ENCODE measurements at regions not wholly inside any gene's neighbourhood (a gene's known extent, or its start where the extent isn't known, plus 50 kb on each side); places are given as distances from the start of the nearest gene placed in this dataset.

DNA sequence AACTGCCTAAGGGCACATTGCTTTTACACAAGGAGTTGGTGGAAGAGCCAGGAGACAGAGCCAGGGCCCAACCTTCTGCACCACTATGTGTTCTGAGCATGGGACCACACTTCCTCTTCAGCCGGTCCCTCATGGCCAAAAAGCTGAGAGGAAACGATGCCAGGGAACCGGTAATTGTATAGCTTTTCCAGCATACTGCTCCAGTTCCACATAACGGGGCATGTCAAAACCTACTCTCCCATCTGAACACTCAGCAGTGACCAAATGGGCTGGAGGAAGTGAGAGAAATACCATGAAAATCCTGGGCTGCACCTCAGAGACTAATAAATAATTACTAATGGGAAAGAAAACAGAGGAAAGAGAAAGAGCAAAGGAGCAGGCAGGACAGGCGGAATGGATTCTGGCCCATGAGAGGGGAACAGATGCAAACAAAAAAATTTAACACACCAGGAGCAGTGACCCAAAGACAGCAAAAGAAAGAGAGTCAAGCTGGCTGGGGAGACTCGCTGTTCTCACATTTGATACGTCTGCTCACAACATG, 52.0 kb upstream of the BMP2 start:
- DNase-seq (ENCODE audit: low read depth, low spot score): no peak
- no peak overlapping the region for H3K4me3 ChIP-seq (ENCODE audit: low read depth, low read length)
- in situ Hi-C loops (cut with HindIII; ENCODE audit: low sequenced_read_pairs): no loop called here
- TF ChIP-seq, protein P1, sequence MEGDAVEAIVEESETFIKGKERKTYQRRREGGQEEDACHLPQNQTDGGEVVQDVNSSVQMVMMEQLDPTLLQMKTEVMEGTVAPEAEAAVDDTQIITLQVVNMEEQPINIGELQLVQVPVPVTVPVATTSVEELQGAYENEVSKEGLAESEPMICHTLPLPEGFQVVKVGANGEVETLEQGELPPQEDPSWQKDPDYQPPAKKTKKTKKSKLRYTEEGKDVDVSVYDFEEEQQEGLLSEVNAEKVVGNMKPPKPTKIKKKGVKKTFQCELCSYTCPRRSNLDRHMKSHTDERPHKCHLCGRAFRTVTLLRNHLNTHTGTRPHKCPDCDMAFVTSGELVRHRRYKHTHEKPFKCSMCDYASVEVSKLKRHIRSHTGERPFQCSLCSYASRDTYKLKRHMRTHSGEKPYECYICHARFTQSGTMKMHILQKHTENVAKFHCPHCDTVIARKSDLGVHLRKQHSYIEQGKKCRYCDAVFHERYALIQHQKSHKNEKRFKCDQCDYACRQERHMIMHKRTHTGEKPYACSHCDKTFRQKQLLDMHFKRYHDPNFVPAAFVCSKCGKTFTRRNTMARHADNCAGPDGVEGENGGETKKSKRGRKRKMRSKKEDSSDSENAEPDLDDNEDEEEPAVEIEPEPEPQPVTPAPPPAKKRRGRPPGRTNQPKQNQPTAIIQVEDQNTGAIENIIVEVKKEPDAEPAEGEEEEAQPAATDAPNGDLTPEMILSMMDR (IDR thresholded peaks at IDR 0.05; ENCODE audit: low read depth, low read length): no peak

DNA sequence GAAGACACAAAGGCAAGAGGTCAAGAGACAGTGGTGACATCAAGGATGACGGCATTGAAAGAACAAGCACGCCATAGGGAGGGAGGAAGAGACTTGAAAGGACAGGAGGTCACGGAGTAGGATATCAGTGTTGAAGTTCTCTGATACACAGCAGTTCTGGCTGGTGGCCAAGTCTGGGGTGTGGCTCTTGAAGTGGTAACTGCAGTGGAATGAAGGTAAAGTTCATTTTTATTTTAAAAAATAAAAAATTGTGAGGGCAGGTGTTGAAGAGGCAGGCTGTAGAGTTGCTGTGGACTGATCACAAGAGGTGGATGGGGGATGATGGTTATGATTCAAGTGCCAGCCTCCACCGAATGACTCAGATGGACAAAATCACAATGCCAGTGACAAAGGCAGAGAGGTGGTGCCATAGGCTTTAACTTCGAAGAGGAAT, 53.2 kb upstream of the BMP2 start:
- TF ChIP-seq, protein P1 (IDR thresholded peaks at IDR 0.05; ENCODE audit: low read depth, low read length): no peak

DNA sequence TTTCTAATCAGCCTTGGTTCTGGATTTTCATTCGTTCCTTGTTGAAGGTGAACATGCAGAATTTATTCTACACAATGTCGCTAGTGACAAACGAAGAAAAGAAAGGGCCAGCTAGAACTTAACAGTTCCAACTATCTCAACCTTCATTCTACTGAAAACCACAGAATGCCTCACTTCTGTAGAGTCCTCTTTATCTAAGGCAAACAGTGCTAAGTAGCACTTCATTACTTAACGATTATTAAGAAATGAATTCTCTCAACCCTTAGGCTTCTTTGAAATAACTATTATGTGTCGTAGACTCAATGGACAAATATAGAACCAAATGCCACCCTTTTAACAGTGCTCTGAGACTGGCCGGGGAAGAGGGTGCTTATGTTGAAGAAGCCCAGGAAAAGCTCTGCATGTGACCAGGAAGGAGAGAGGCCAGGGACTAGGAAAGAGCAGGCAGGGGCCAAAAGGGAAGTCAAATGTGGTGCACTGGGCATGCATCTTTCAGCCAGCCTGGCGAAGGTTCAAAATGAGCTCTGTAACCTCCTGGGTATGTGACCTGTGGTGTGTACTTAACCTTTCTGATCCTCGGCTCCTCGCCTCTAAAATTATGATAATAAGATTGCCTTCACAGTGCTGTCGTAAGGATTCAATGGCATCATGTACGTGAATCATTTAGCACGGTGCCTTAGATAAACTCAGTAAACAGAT, 55.4 kb upstream of the BMP2 start:
- no peak overlapping the region for H3K4me3 ChIP-seq (ENCODE audit: low read depth, low read length)
- DNase-seq (ENCODE audit: low read depth, low spot score): no peak
- TF ChIP-seq, protein P1 (IDR thresholded peaks at IDR 0.05; ENCODE audit: low read depth, low read length): no peak
- in situ Hi-C loops (cut with HindIII; ENCODE audit: low sequenced_read_pairs): no loop called here

More for the DNA sequence above, 53.2 kb upstream of the BMP2 start:
- in situ Hi-C loops (cut with HindIII; ENCODE audit: low sequenced_read_pairs): no loop called here
- H3K4me3 ChIP-seq (ENCODE audit: low read depth, low read length): no peak overlapping the region
- no peak for DNase-seq (ENCODE audit: low read depth, low spot score)

DNA sequence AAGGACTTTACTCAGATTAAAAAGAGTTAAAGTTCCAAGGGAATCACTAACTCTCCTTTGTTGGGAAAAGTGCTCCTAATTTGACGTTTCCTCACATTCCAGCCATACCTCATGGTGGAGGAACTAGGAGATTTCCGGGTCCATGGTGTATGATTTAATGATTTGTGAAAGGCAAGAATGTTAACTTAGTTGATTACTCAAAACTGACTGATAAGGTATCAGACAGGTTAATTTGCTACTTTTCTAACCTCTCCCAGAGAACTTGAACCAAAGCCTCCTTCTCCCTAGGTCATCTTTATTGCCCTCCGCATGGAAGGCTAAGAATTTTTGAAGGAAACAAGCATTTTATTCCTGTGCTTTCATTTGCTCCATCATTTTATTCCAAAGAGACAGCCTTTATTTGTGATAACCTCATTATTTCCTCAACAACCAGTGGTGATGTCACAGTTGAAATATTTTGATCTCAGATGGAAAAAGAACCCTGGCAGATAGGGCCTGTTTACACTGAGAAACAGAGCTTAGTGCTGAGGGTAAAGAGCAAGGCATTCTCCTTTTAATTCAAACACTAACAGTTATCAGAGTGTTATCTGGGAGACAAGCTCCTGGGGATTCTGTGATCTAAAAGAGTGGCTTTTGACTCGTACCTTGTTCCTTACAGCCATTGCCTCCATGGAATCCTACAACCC, 57.4 kb upstream of the BMP2 start:
- no peak overlapping the region for H3K4me3 ChIP-seq (ENCODE audit: low read depth, low read length)
- no peak for DNase-seq (ENCODE audit: low read depth, low spot score)
- TF ChIP-seq, protein P1 (IDR thresholded peaks at IDR 0.05; ENCODE audit: low read depth, low read length): no peak
- in situ Hi-C loops (cut with HindIII; ENCODE audit: low sequenced_read_pairs): no loop called here

DNA sequence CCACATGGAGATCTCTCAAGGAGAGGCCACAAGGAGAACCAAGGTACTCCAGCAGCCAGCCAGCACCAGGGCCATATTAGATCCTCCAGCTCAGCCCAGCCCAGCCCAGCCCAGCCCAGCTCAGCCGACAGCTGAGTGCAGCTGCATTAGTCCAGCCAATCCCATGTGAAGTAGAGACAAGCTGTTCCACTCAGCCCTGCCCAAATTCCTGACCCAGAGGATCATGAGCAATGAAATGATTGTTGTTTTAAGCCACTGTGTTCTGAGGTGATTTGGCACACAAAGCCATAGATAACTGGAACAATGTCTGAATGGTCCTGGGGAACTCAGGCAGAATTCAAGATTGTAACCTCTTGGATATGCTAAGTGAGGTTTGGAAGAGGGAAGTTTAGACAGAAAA, 59.5 kb upstream of the BMP2 start:
- in situ Hi-C loops (cut with HindIII; ENCODE audit: low sequenced_read_pairs): no loop called here
- peak; percentile 84 for DNase-seq (ENCODE audit: low read depth, low spot score)
- H3K4me3 ChIP-seq (ENCODE audit: low read depth, low read length): no peak overlapping the region
- TF ChIP-seq, protein P1 (IDR thresholded peaks at IDR 0.05; ENCODE audit: low read depth, low read length): no peak

DNA sequence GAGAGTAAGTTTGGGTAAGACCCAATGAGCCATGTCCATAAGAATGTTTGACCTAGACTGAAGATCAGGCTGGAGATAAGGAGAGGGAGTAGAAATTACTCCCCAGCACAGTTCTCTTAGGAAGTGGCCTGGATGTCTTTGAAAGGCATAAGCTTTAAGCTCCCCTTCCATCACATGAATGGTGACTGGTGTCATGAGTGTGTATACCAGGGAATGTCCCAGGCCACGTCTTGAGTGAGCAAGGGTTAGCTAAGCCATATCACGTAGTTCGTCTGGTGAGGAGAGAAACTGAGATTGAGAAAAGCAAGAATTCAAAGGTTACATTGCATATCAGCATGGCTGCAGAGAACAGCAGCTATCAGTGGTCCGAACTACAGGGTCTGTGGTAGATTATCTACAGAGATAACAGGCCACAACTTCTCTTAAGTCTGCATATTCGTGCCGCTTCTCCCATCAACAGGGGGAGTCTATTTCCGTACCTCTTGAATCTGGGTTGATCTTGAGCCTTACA, 60.1 kb upstream of the BMP2 start:
- H3K4me3 ChIP-seq (ENCODE audit: low read depth, low read length): no peak overlapping the region
- in situ Hi-C loops (cut with HindIII; ENCODE audit: low sequenced_read_pairs): no loop called here
- no peak for DNase-seq (ENCODE audit: low read depth, low spot score)
- TF ChIP-seq, protein P1 (IDR thresholded peaks at IDR 0.05; ENCODE audit: low read depth, low read length): no peak

Data from astrocyte of the spinal cord (primary cell).